ENCODE measurements at regions not wholly inside any gene's neighbourhood (a gene's known extent, or its start where the extent isn't known, plus 50 kb on each side); places are given as distances from the start of the nearest gene placed in this dataset.

DNA sequence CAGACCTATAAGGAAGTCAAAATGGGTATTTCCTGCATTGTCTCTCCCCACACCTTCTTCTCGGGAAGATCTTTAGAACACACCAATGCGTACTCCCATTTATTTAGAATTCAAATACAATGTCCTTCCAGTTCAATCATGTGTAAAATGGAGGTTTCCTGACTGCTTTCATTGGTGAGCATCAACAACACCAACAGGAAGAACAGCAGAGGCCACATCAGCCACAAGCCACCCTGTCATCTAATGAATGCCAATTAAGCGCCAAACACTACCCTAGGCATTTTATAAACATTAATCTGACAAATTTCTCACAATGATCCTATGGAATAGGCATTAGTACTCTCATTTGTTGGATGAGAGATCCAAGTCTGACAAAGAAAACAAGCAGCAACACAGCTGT is 68.4 kb upstream of the SMLR1 start:
- no peaks in the 10 kb centered on the region for H3K4me1 Mint-ChIP-seq
- no peaks in the 10 kb centered on the region for H3K9me3 Mint-ChIP-seq (ENCODE audit: insufficient read depth)
- H3K27ac Mint-ChIP-seq: no peak overlapping the region
- Histone ChIP-seq H3K36me3 (replicated peaks in 1 of 2; ENCODE audit: control extremely low read depth in 1 of 2, control insufficient read depth in 1 of 2, extremely low read depth in 1 of 2, insufficient read depth in 2 of 2, low read length in 1 of 2) (no peaks in the 10 kb centered on the region), H3K4me1 (ENCODE audit: control insufficient read depth in 2 of 2, insufficient read depth in 2 of 2, low read length in 2 of 2) (no peaks in the 10 kb centered on the region), H4K20me1 (ENCODE audit: control insufficient read depth, insufficient read depth, low read length, poor library complexity, severe bottlenecking) (no peaks in the 10 kb centered on the region), H2AFZ (ENCODE audit: insufficient read depth, low read depth, low read length, poor library complexity, severe bottlenecking) (no peak overlapping the region), H3K9ac (ENCODE audit: low read length) (no peak overlapping the region), H3K4me2 (replicated peaks; ENCODE audit: low read depth, low read length, poor library complexity, severe bottlenecking) (no peak overlapping the region), H3K9me3 (ENCODE audit: control extremely low read depth in 1 of 3, control insufficient read depth in 2 of 3, insufficient read depth in 1 of 3, low read length in 2 of 3) (no peaks in the 10 kb centered on the region), H3K79me2 (ENCODE audit: control insufficient read depth, insufficient read depth, low read length) (no peaks in the 10 kb centered on the region), H3K27me3 (replicated peaks in 1 of 4; ENCODE audit: control extremely low read depth in 1 of 4, control insufficient read depth in 3 of 4, insufficient read depth in 4 of 4, low read length in 3 of 4) (no peaks in the 10 kb centered on the region), H3K4me3 (ENCODE audit: control extremely low read depth in 1 of 5, extremely low read depth in 1 of 5, insufficient read depth in 1 of 5, low read depth in 2 of 5, low read length in 4 of 5) (no peak overlapping the region), H3K27ac (ENCODE audit: low read length in 2 of 2) (no peak overlapping the region)
- ChIA-PET POLR2A (no interaction called here), CTCF (interaction anchor here (1.2 kb wide), 1 partner anchor 445 kb away, joined by 3 read pairs; no protein-coding TSS in a partner anchor)
- no CpG with 5 or more reads among the region's 3 CpGs for WGBS (ENCODE audit: insufficient coverage)
- DNase-seq (no peak), ATAC-seq (ENCODE audit: low read depth) (no peak)
- no peak overlapping the region for H3K4me3 Mint-ChIP-seq
- intact Hi-C loops (cut with micrococcal nuclease): no loop called here
- TF ChIP-seq, protein P1, sequence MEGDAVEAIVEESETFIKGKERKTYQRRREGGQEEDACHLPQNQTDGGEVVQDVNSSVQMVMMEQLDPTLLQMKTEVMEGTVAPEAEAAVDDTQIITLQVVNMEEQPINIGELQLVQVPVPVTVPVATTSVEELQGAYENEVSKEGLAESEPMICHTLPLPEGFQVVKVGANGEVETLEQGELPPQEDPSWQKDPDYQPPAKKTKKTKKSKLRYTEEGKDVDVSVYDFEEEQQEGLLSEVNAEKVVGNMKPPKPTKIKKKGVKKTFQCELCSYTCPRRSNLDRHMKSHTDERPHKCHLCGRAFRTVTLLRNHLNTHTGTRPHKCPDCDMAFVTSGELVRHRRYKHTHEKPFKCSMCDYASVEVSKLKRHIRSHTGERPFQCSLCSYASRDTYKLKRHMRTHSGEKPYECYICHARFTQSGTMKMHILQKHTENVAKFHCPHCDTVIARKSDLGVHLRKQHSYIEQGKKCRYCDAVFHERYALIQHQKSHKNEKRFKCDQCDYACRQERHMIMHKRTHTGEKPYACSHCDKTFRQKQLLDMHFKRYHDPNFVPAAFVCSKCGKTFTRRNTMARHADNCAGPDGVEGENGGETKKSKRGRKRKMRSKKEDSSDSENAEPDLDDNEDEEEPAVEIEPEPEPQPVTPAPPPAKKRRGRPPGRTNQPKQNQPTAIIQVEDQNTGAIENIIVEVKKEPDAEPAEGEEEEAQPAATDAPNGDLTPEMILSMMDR (IDR thresholded peaks at IDR 0.05): no peak
- TF ChIP-seq EZH2 (IDR thresholded peaks at IDR 0.05; ENCODE audit: borderline replicate concordance, insufficient read depth, low read depth, low read length, poor library complexity, severe bottlenecking): no peak
- H3K27me3 Mint-ChIP-seq: peaks cover 17% of the 10 kb centered on the region

- ATAC-seq (ENCODE audit: low read depth): no peak
- intact Hi-C loops (cut with micrococcal nuclease): no loop called here
- H3K27ac ChIP-seq (ENCODE audit: low read length in 2 of 2): no peak overlapping the region
- no peak for DNase-seq
- H2AFZ ChIP-seq (ENCODE audit: insufficient read depth, low read depth, low read length, poor library complexity, severe bottlenecking): no peak overlapping the region
- H3K4me1 ChIP-seq (ENCODE audit: control insufficient read depth in 2 of 2, insufficient read depth in 2 of 2, low read length in 2 of 2): no peaks in the 10 kb centered on the region
- H3K79me2 ChIP-seq (ENCODE audit: control insufficient read depth, insufficient read depth, low read length): no peaks in the 10 kb centered on the region
- no peaks in the 10 kb centered on the region for H4K20me1 ChIP-seq (ENCODE audit: control insufficient read depth, insufficient read depth, low read length, poor library complexity, severe bottlenecking)
- no peaks in the 10 kb centered on the region for H3K36me3 ChIP-seq (replicated peaks in 1 of 2; ENCODE audit: control extremely low read depth in 1 of 2, control insufficient read depth in 1 of 2, extremely low read depth in 1 of 2, insufficient read depth in 2 of 2, low read length in 1 of 2)
- H3K4me3 ChIP-seq (ENCODE audit: control extremely low read depth in 1 of 5, extremely low read depth in 1 of 5, insufficient read depth in 1 of 5, low read depth in 2 of 5, low read length in 4 of 5): no peak overlapping the region
- H3K9ac ChIP-seq (ENCODE audit: low read length): no peak overlapping the region
- no peaks in the 10 kb centered on the region for H3K9me3 ChIP-seq (ENCODE audit: control extremely low read depth in 1 of 3, control insufficient read depth in 2 of 3, insufficient read depth in 1 of 3, low read length in 2 of 3)
- TF ChIP-seq EZH2 (IDR thresholded peaks at IDR 0.05; ENCODE audit: borderline replicate concordance, insufficient read depth, low read depth, low read length, poor library complexity, severe bottlenecking): no peak
- TF ChIP-seq, protein P1 (IDR thresholded peaks at IDR 0.05): no peak
- no peak overlapping the region for H3K27ac Mint-ChIP-seq
- ChIA-PET POLR2A (no interaction called here), CTCF (no interaction called here)
- no peaks in the 10 kb centered on the region for H3K9me3 Mint-ChIP-seq (ENCODE audit: insufficient read depth)
- H3K4me3 Mint-ChIP-seq: no peak overlapping the region
- WGBS (ENCODE audit: insufficient coverage): no CpG with 5 or more reads among the region's 1 CpG
- H3K4me1 Mint-ChIP-seq: no peaks in the 10 kb centered on the region
- H3K27me3 Mint-ChIP-seq: peaks cover 17% of the 10 kb centered on the region
- no peaks in the 10 kb centered on the region for H3K27me3 ChIP-seq (replicated peaks in 1 of 4; ENCODE audit: control extremely low read depth in 1 of 4, control insufficient read depth in 3 of 4, insufficient read depth in 4 of 4, low read length in 3 of 4)
- no peak overlapping the region for H3K4me2 ChIP-seq (replicated peaks; ENCODE audit: low read depth, low read length, poor library complexity, severe bottlenecking)
Observed at GRCh38 chr6:130760006-130760405, 67.2 kb upstream of the SMLR1 start.
